CD4-positive, alpha-beta T cell treated with Interleukin-6 for 4 hours (primary cell): ENCODE measurements at regions not wholly inside any gene's neighbourhood (a gene's known extent, or its start where the extent isn't known, plus 50 kb on each side); places are given as distances from the start of the nearest gene placed in this dataset.
"Not testable (repeated sequence)": the region's sequence is repeated elsewhere in the genome, so short reads cannot be mapped to it uniquely, and the experiment has no call there.

ENCODE experiments used
- DNase-seq: peaks from one replicate; pipeline ENCODE4 v3.0.0-alpha.2; 2020; ENCODE audit warnings: mixed read lengths

- no peak for DNase-seq
Observed at GRCh38 chr4:17055788-17056187, 157.3 kb upstream of the LDB2 start.

GRCh38 chr4:17045866-17046265 lies 147.4 kb upstream of the LDB2 start:
- no peak for DNase-seq

- DNase-seq = no peak
Observed at GRCh38 chr4:17038510-17039176, 140.2 kb upstream of the LDB2 start.

GRCh38 chr4:17033768-17034181 lies 135.3 kb upstream of the LDB2 start:
- no peak for DNase-seq

GRCh38 chr4:17033025-17033767 lies 134.8 kb upstream of the LDB2 start:
- no peak for DNase-seq

- DNase-seq = no peak
Observed at GRCh38 chr4:17030543-17030942, 132.1 kb upstream of the LDB2 start.

GRCh38 chr4:17029964-17030363 lies 131.5 kb upstream of the LDB2 start:
- no peak for DNase-seq

GRCh38 chr4:17029432-17029831 lies 131.0 kb upstream of the LDB2 start:
- DNase-seq = no peak

- DNase-seq = no peak
Observed at GRCh38 chr4:17027495-17027894, 129.1 kb upstream of the LDB2 start.

- no peak for DNase-seq
Observed at GRCh38 chr4:17024425-17024824, 126.0 kb upstream of the LDB2 start.

GRCh38 chr4:17020901-17021300 lies 122.5 kb upstream of the LDB2 start:
- DNase-seq = no peak

- DNase-seq = no peak
Observed at GRCh38 chr4:17020451-17020850, 122.0 kb upstream of the LDB2 start.

- DNase-seq = not testable (repeated sequence)
Observed at GRCh38 chr4:17018621-17019020, 120.2 kb upstream of the LDB2 start.

- DNase-seq = no peak
Observed at GRCh38 chr4:17018013-17018412, 119.6 kb upstream of the LDB2 start.

GRCh38 chr4:17013382-17014006 lies 115.0 kb upstream of the LDB2 start:
- DNase-seq = no peak

- DNase-seq = no peak
Observed at GRCh38 chr4:17012451-17012850, 114.0 kb upstream of the LDB2 start.

GRCh38 chr4:17010426-17011087 lies 112.1 kb upstream of the LDB2 start:
- no peak for DNase-seq

- DNase-seq = no peak
Observed at GRCh38 chr4:17009871-17010367, 111.5 kb upstream of the LDB2 start.

- DNase-seq = no peak
Observed at GRCh38 chr4:17008834-17009345, 110.4 kb upstream of the LDB2 start.

- not testable (repeated sequence) for DNase-seq
Observed at GRCh38 chr4:17003606-17004392, 105.4 kb upstream of the LDB2 start.

GRCh38 chr4:16995451-16995850 lies 97.0 kb upstream of the LDB2 start:
- no peak for DNase-seq
